ENCODE measurements at regions not wholly inside any gene's neighbourhood (a gene's known extent, or its start where the extent isn't known, plus 50 kb on each side); places are given as distances from the start of the nearest gene placed in this dataset.

- POLR2A ChIA-PET, result no interaction called here
- intact Hi-C loops (cut with micrococcal nuclease; ENCODE audit: unreplicated experiment), result no loop called here
- H3K9me2 ChIP-seq (ENCODE audit: insufficient read depth, low read length), result no peaks in the 10 kb centered on the region
- H3K4me3 ChIP-seq (ENCODE audit: low read depth, low read length, poor library complexity, severe bottlenecking), result no peak overlapping the region
- TF ChIP-seq EZH2phosphoT487 (IDR thresholded peaks at IDR 0.05; ENCODE audit: borderline replicate concordance, low read depth, low read length) (no peak), CTCF (conservative IDR thresholded peaks at IDR 0.05; ENCODE audit: low read length) (no peak)
- no peaks in the 10 kb centered on the region for H3K9me3 ChIP-seq (ENCODE audit: low read length)
- H3K27ac ChIP-seq (ENCODE audit: low read depth, low read length, poor library complexity, severe bottlenecking), result no peak overlapping the region
- no peak for DNase-seq (ENCODE audit: low spot score)
- H3K4me2 ChIP-seq (ENCODE audit: low read length), result no peak overlapping the region
- H2AFZ ChIP-seq (ENCODE audit: low read length), result no peak overlapping the region
- no peaks in the 10 kb centered on the region for H3K36me3 ChIP-seq (ENCODE audit: insufficient read depth, low read length)
- BruUV-seq (replicated peaks), result no TSS peak
- H4K20me1 ChIP-seq (ENCODE audit: insufficient read depth, low read length), result no peaks in the 10 kb centered on the region
- H3K79me2 ChIP-seq (ENCODE audit: insufficient read depth, low read depth, low read length), result no peaks in the 10 kb centered on the region
- CTCF ChIA-PET (ENCODE audit: unreplicated experiment), result no interaction called here
- H3K4me1 ChIP-seq (ENCODE audit: insufficient read depth, low read length, poor library complexity, severe bottlenecking), result no peaks in the 10 kb centered on the region
Measured at GRCh38 chr10:89142590-89142989, 64.5 kb downstream of the CH25H start.

GRCh38 chr10:89138755-89139490, 68.2 kb downstream of the CH25H start:
- Histone ChIP-seq H3K79me2 (ENCODE audit: insufficient read depth, low read depth, low read length) (no peaks in the 10 kb centered on the region), H3K4me3 (ENCODE audit: low read depth, low read length, poor library complexity, severe bottlenecking) (no peak overlapping the region), H3K9me2 (ENCODE audit: insufficient read depth, low read length) (no peaks in the 10 kb centered on the region), H4K20me1 (ENCODE audit: insufficient read depth, low read length) (no peaks in the 10 kb centered on the region), H3K36me3 (ENCODE audit: insufficient read depth, low read length) (no peaks in the 10 kb centered on the region), H3K9me3 (ENCODE audit: low read length) (no peaks in the 10 kb centered on the region), H3K4me2 (ENCODE audit: low read length) (no peak overlapping the region), H3K4me1 (ENCODE audit: insufficient read depth, low read length, poor library complexity, severe bottlenecking) (no peaks in the 10 kb centered on the region), H2AFZ (ENCODE audit: low read length) (no peak overlapping the region), H3K27ac (ENCODE audit: low read depth, low read length, poor library complexity, severe bottlenecking) (no peak overlapping the region)
- intact Hi-C loops (cut with micrococcal nuclease; ENCODE audit: unreplicated experiment), result no loop called here
- no peak for DNase-seq (ENCODE audit: low spot score)
- CTCF ChIA-PET (ENCODE audit: unreplicated experiment), result no interaction called here
- POLR2A ChIA-PET, result no interaction called here
- TF ChIP-seq EZH2phosphoT487 (IDR thresholded peaks at IDR 0.05; ENCODE audit: borderline replicate concordance, low read depth, low read length) (no peak), CTCF (conservative IDR thresholded peaks at IDR 0.05; ENCODE audit: low read length) (no peak)
- BruUV-seq (replicated peaks), result no TSS peak

GRCh38 chr10:89134963-89135362, 72.2 kb downstream of the CH25H start:
- intact Hi-C loops (cut with micrococcal nuclease; ENCODE audit: unreplicated experiment), result no loop called here
- H2AFZ ChIP-seq (ENCODE audit: low read length), result no peak overlapping the region
- ChIA-PET CTCF (ENCODE audit: unreplicated experiment) (no interaction called here), POLR2A (interaction anchor here (0.7 kb wide), 2 partner anchors 16 to 63 kb away, joined by 3 to 10 read pairs; no protein-coding TSS in a partner anchor)
- H3K9me2 ChIP-seq (ENCODE audit: insufficient read depth, low read length), result no peaks in the 10 kb centered on the region
- no peak overlapping the region for H3K4me2 ChIP-seq (ENCODE audit: low read length)
- H3K9me3 ChIP-seq (ENCODE audit: low read length), result no peaks in the 10 kb centered on the region
- H3K4me1 ChIP-seq (ENCODE audit: insufficient read depth, low read length, poor library complexity, severe bottlenecking), result no peaks in the 10 kb centered on the region
- no peaks in the 10 kb centered on the region for H4K20me1 ChIP-seq (ENCODE audit: insufficient read depth, low read length)
- H3K79me2 ChIP-seq (ENCODE audit: insufficient read depth, low read depth, low read length), result no peaks in the 10 kb centered on the region
- H3K4me3 ChIP-seq (ENCODE audit: low read depth, low read length, poor library complexity, severe bottlenecking), result no peak overlapping the region
- BruUV-seq (replicated peaks), result no TSS peak
- H3K27ac ChIP-seq (ENCODE audit: low read depth, low read length, poor library complexity, severe bottlenecking), result no peak overlapping the region
- no peaks in the 10 kb centered on the region for H3K36me3 ChIP-seq (ENCODE audit: insufficient read depth, low read length)
- no peak for DNase-seq (ENCODE audit: low spot score)
- no peak for TF ChIP-seq EZH2phosphoT487 (IDR thresholded peaks at IDR 0.05; ENCODE audit: borderline replicate concordance, low read depth, low read length)
- no peak for TF ChIP-seq CTCF (conservative IDR thresholded peaks at IDR 0.05; ENCODE audit: low read length)

Measured in OCI-LY7 (cell line).